ENCODE measurements at regions not wholly inside any gene's neighbourhood (a gene's known extent, or its start where the extent isn't known, plus 50 kb on each side); places are given as distances from the start of the nearest gene placed in this dataset.

GRCh38 chr4:14383652-14384051 is 618.6 kb upstream of the CPEB2 start:
- no peaks in the 10 kb centered on the region for H3K36me3 ChIP-seq (ENCODE audit: control insufficient read depth, low read length)
- H3K27me3 ChIP-seq (ENCODE audit: control insufficient read depth, low read length): no peaks in the 10 kb centered on the region
- H3K4me1 ChIP-seq (ENCODE audit: control insufficient read depth, low read length): no peaks in the 10 kb centered on the region
- no peaks in the 10 kb centered on the region for H3F3A ChIP-seq (ENCODE audit: control insufficient read depth, insufficient read depth)
- no peaks in the 10 kb centered on the region for H4K20me1 ChIP-seq (ENCODE audit: control insufficient read depth, insufficient read depth, low read depth, low read length)
- H3K4me3 ChIP-seq (ENCODE audit: low read length): no peak overlapping the region
- H3K27ac ChIP-seq (ENCODE audit: low read depth, low read length): no peak overlapping the region
- no peak overlapping the region for H3K4me2 ChIP-seq (ENCODE audit: low read length)
- H3K9me2 ChIP-seq (replicated peaks; ENCODE audit: control insufficient read depth, low read length): no peaks in the 10 kb centered on the region
- TF ChIP-seq EZH2phosphoT487 (IDR thresholded peaks at IDR 0.05; ENCODE audit: borderline replicate concordance, low read length) (no peak), CTCF (IDR thresholded peaks at IDR 0.05; ENCODE audit: low read depth, low read length, poor library complexity, severe bottlenecking) (no peak)
- H3K9me3 ChIP-seq (ENCODE audit: control insufficient read depth, insufficient read depth, low read length): no peaks in the 10 kb centered on the region
- H3K79me2 ChIP-seq (ENCODE audit: control insufficient read depth, low read length): no peaks in the 10 kb centered on the region

- Histone ChIP-seq H4K20me1 (ENCODE audit: control insufficient read depth, insufficient read depth, low read depth, low read length) (no peaks in the 10 kb centered on the region), H3K9me3 (ENCODE audit: control insufficient read depth, insufficient read depth, low read length) (no peaks in the 10 kb centered on the region), H3K79me2 (ENCODE audit: control insufficient read depth, low read length) (no peaks in the 10 kb centered on the region), H3F3A (ENCODE audit: control insufficient read depth, insufficient read depth) (no peaks in the 10 kb centered on the region), H3K27me3 (ENCODE audit: control insufficient read depth, low read length) (no peaks in the 10 kb centered on the region), H3K4me3 (ENCODE audit: low read length) (no peak overlapping the region), H3K9me2 (replicated peaks; ENCODE audit: control insufficient read depth, low read length) (no peaks in the 10 kb centered on the region), H3K4me2 (ENCODE audit: low read length) (no peak overlapping the region), H3K27ac (ENCODE audit: low read depth, low read length) (no peak overlapping the region), H3K36me3 (ENCODE audit: control insufficient read depth, low read length) (no peaks in the 10 kb centered on the region), H3K4me1 (ENCODE audit: control insufficient read depth, low read length) (no peaks in the 10 kb centered on the region)
- TF ChIP-seq CTCF (IDR thresholded peaks at IDR 0.05; ENCODE audit: low read depth, low read length, poor library complexity, severe bottlenecking): no peak
- no peak for TF ChIP-seq EZH2phosphoT487 (IDR thresholded peaks at IDR 0.05; ENCODE audit: borderline replicate concordance, low read length)
Measured at GRCh38 chr4:14384824-14385223, 617.5 kb upstream of the CPEB2 start.

GRCh38 chr4:14386196-14386595 is 616.1 kb upstream of the CPEB2 start:
- H3K4me3 ChIP-seq (ENCODE audit: low read length): no peak overlapping the region
- H3K9me2 ChIP-seq (replicated peaks; ENCODE audit: control insufficient read depth, low read length): no peaks in the 10 kb centered on the region
- no peaks in the 10 kb centered on the region for H3K36me3 ChIP-seq (ENCODE audit: control insufficient read depth, low read length)
- no peaks in the 10 kb centered on the region for H3K9me3 ChIP-seq (ENCODE audit: control insufficient read depth, insufficient read depth, low read length)
- no peaks in the 10 kb centered on the region for H3F3A ChIP-seq (ENCODE audit: control insufficient read depth, insufficient read depth)
- no peak overlapping the region for H3K4me2 ChIP-seq (ENCODE audit: low read length)
- H3K79me2 ChIP-seq (ENCODE audit: control insufficient read depth, low read length): no peaks in the 10 kb centered on the region
- no peaks in the 10 kb centered on the region for H3K27me3 ChIP-seq (ENCODE audit: control insufficient read depth, low read length)
- no peaks in the 10 kb centered on the region for H3K4me1 ChIP-seq (ENCODE audit: control insufficient read depth, low read length)
- no peaks in the 10 kb centered on the region for H4K20me1 ChIP-seq (ENCODE audit: control insufficient read depth, insufficient read depth, low read depth, low read length)
- TF ChIP-seq EZH2phosphoT487 (IDR thresholded peaks at IDR 0.05; ENCODE audit: borderline replicate concordance, low read length): no peak
- TF ChIP-seq CTCF (IDR thresholded peaks at IDR 0.05; ENCODE audit: low read depth, low read length, poor library complexity, severe bottlenecking): no peak
- H3K27ac ChIP-seq (ENCODE audit: low read depth, low read length): no peak overlapping the region

GRCh38 chr4:14387647-14388046 is 614.6 kb upstream of the CPEB2 start:
- Histone ChIP-seq H3K4me1 (ENCODE audit: control insufficient read depth, low read length) (no peaks in the 10 kb centered on the region), H4K20me1 (ENCODE audit: control insufficient read depth, insufficient read depth, low read depth, low read length) (no peaks in the 10 kb centered on the region), H3K9me2 (replicated peaks; ENCODE audit: control insufficient read depth, low read length) (no peaks in the 10 kb centered on the region), H3K4me2 (ENCODE audit: low read length) (no peak overlapping the region), H3K4me3 (ENCODE audit: low read length) (no peak overlapping the region), H3K27ac (ENCODE audit: low read depth, low read length) (no peak overlapping the region), H3K27me3 (ENCODE audit: control insufficient read depth, low read length) (no peaks in the 10 kb centered on the region), H3K36me3 (ENCODE audit: control insufficient read depth, low read length) (no peaks in the 10 kb centered on the region), H3K9me3 (ENCODE audit: control insufficient read depth, insufficient read depth, low read length) (no peaks in the 10 kb centered on the region), H3K79me2 (ENCODE audit: control insufficient read depth, low read length) (no peaks in the 10 kb centered on the region), H3F3A (ENCODE audit: control insufficient read depth, insufficient read depth) (no peaks in the 10 kb centered on the region)
- TF ChIP-seq EZH2phosphoT487 (IDR thresholded peaks at IDR 0.05; ENCODE audit: borderline replicate concordance, low read length): no peak
- no peak for TF ChIP-seq CTCF (IDR thresholded peaks at IDR 0.05; ENCODE audit: low read depth, low read length, poor library complexity, severe bottlenecking)

All from DOHH2 (cell line).